ENCODE measurements at regions not wholly inside any gene's neighbourhood (a gene's known extent, or its start where the extent isn't known, plus 50 kb on each side); places are given as distances from the start of the nearest gene placed in this dataset.

DNA sequence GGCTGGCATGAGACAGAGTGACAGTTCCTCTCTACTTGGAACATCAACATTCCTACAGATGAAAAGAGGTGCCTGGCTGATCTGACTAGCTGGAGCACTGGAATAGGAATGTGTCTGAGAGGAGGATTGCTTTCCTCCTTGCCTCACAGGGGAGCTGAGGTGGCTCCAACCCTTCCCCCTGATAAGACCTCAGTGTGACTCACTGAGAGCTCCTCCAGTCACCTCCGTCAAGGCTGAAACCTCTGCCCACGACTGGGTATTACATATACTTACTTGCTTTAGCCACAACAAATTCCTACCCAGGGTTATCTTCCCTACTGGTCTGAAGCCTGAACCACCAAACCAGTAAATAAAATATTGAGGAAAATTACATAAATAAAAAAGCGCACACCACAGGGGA is 342.7 kb upstream of the REG3G start:
- TF ChIP-seq BHLHE40 (IDR thresholded peaks at IDR 0.05; ENCODE audit: low read depth, low read length): no peak
- TF ChIP-seq, protein P1, sequence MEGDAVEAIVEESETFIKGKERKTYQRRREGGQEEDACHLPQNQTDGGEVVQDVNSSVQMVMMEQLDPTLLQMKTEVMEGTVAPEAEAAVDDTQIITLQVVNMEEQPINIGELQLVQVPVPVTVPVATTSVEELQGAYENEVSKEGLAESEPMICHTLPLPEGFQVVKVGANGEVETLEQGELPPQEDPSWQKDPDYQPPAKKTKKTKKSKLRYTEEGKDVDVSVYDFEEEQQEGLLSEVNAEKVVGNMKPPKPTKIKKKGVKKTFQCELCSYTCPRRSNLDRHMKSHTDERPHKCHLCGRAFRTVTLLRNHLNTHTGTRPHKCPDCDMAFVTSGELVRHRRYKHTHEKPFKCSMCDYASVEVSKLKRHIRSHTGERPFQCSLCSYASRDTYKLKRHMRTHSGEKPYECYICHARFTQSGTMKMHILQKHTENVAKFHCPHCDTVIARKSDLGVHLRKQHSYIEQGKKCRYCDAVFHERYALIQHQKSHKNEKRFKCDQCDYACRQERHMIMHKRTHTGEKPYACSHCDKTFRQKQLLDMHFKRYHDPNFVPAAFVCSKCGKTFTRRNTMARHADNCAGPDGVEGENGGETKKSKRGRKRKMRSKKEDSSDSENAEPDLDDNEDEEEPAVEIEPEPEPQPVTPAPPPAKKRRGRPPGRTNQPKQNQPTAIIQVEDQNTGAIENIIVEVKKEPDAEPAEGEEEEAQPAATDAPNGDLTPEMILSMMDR (conservative IDR thresholded peaks at IDR 0.05; ENCODE audit: low read depth, low read length): no peak
- no peak for TF ChIP-seq RFX5 (IDR thresholded peaks at IDR 0.05; ENCODE audit: low read depth, low read length)
- no peak for TF ChIP-seq POLR2A (IDR thresholded peaks at IDR 0.05; ENCODE audit: low read depth, low read length)
- TF ChIP-seq MAFK (IDR thresholded peaks at IDR 0.05; ENCODE audit: low read depth, low read length): no peak
- no peak for TF ChIP-seq MAZ (IDR thresholded peaks at IDR 0.05; ENCODE audit: borderline replicate concordance, low read depth, low read length)
- TF ChIP-seq, protein P2, sequence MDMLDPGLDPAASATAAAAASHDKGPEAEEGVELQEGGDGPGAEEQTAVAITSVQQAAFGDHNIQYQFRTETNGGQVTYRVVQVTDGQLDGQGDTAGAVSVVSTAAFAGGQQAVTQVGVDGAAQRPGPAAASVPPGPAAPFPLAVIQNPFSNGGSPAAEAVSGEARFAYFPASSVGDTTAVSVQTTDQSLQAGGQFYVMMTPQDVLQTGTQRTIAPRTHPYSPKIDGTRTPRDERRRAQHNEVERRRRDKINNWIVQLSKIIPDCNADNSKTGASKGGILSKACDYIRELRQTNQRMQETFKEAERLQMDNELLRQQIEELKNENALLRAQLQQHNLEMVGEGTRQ (IDR thresholded peaks at IDR 0.05; ENCODE audit: low read depth, low read length): no peak
- no peak for TF ChIP-seq CEBPB (IDR thresholded peaks at IDR 0.05; ENCODE audit: low read depth, low read length)
- no peak for TF ChIP-seq RAD21 (IDR thresholded peaks at IDR 0.05; ENCODE audit: low read length)
- TF ChIP-seq FOS (IDR thresholded peaks at IDR 0.05; ENCODE audit: low read depth, low read length): no peak
- TF ChIP-seq MXI1 (IDR thresholded peaks at IDR 0.05; ENCODE audit: borderline replicate concordance, low read depth, low read length): no peak
- no peak for TF ChIP-seq NFE2L2 (IDR thresholded peaks at IDR 0.05; ENCODE audit: low read depth, low read length)
- TF ChIP-seq RCOR1 (IDR thresholded peaks at IDR 0.05; ENCODE audit: insufficient replicate concordance, low read length): no peak

Data from IMR-90 (cell line).